Fibroblast of pulmonary artery (primary cell): ENCODE measurements at regions not wholly inside any gene's neighbourhood (a gene's known extent, or its start where the extent isn't known, plus 50 kb on each side); places are given as distances from the start of the nearest gene placed in this dataset.
"Not testable (repeated sequence)": the region's sequence is repeated elsewhere in the genome, so short reads cannot be mapped to it uniquely, and the experiment has no call there.

Experiments used
- DNase-seq: peaks from one replicate; pipeline ENCODE4 v3.0.0-alpha.2; 2010; ENCODE audit warnings: low read depth
- H3K4me3 ChIP-seq: replicated peaks from 2 replicates; pipeline ENCODE4 v1.5.1; 2011; ENCODE audit warnings: low read depth, mild to moderate bottlenecking, control low read depth, low read length, moderate library complexity
- TF ChIP-seq, protein P1 (sequence below): IDR thresholded peaks from 2 replicates; pipeline ENCODE4 v1.5.1; 2011; ENCODE audit warnings: mild to moderate bottlenecking, control low read depth, low read length, inconsistent platforms; ENCODE audit errors: missing control alignments

DNA sequence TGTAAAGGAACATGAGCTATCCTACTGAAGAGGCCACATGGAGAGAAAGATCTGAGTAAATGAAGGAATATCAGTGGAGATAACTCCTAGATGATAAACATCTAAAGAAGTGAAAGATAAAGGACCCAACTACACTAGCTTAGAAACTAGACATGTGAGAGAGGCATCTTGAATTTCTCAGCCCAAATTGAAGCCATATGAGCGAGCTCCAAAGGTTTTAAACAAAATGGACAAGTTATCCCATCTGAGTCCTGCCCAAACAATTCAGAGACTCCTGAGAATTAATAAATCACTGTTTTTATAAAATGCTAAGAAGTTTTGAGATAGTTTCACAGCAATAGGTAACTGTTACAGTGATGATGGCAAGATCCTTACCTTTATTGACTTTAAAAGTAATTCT is 438.9 kb downstream of the NAV3 start:
- TF ChIP-seq, protein P1, sequence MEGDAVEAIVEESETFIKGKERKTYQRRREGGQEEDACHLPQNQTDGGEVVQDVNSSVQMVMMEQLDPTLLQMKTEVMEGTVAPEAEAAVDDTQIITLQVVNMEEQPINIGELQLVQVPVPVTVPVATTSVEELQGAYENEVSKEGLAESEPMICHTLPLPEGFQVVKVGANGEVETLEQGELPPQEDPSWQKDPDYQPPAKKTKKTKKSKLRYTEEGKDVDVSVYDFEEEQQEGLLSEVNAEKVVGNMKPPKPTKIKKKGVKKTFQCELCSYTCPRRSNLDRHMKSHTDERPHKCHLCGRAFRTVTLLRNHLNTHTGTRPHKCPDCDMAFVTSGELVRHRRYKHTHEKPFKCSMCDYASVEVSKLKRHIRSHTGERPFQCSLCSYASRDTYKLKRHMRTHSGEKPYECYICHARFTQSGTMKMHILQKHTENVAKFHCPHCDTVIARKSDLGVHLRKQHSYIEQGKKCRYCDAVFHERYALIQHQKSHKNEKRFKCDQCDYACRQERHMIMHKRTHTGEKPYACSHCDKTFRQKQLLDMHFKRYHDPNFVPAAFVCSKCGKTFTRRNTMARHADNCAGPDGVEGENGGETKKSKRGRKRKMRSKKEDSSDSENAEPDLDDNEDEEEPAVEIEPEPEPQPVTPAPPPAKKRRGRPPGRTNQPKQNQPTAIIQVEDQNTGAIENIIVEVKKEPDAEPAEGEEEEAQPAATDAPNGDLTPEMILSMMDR = no peak
- H3K4me3 ChIP-seq = no peak overlapping the region
- no peak for DNase-seq

GRCh38 chr12:78271546-78271945 is 440.9 kb downstream of the NAV3 start:
- DNase-seq = peak; percentile 6
- TF ChIP-seq, protein P1 = no peak

DNA sequence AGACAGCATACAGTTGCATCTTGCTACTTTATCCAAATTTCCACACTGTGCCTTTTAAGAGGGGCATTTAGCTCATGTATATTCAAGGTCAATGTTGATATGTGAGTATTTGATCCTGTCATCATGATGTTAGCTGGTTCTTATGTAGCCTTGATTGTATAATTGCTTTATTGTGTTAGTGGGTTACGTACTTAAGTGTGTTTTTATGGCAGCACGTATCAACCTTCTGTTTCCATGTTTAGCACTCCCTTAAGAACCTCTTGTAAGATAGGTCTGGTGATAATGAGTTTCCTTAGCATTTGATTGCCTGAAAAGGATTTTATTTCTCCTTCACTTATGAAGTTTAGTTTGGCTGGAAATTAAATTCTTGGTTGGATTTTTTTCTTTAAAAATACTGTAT is 445.2 kb downstream of the NAV3 start:
- DNase-seq = no peak
- no peak overlapping the region for H3K4me3 ChIP-seq
- TF ChIP-seq, protein P1 = no peak

More at GRCh38 chr12:78271546-78271945, 440.9 kb downstream of the NAV3 start:
- H3K4me3 ChIP-seq = no peak overlapping the region

DNA sequence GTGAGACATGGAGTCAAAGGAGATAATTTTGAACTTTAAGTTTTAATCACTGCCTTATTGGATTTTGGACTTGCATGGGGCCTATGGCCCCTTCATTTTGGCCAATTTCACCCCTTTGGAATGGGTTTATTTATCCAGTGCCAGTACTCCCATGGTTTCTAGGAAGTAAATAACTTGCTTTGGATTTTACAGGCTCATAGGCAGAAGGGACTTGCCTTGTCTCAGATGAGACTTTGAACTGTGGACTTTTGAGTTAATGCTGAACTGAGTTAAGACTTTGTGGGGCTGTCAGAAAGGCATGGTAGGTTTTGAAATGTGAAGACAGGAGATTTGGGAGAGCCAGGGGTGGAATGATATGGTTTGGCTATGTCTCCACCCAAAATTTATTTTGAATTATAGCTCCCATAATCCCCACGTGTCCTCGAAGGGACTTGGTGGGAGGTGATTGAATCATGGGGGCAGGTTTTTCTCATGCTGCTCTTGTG is 448.1 kb downstream of the NAV3 start:
- no peak for DNase-seq
- H3K4me3 ChIP-seq = no peak overlapping the region
- TF ChIP-seq, protein P1 = no peak

DNA sequence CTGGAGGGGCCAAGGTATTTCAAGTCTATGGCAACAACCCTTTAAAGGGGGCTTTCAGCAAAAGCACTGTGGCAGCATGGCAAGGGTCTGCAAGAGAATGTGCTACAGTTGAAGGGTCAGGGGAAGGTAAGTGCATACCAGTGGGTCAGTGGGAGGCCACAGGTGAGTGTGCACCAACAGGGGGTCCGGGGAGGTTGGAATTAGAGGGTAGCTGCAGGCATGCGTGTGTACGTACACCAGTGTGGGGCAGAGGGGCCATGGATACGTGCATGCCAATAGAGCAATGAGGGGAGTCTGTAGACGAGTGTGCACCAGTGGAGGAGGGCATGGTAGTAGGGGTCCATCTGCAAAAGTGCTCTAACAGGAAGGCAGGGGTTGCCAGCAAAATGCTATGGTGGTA is 448.9 kb downstream of the NAV3 start:
- TF ChIP-seq, protein P1 = no peak
- DNase-seq = no peak
- H3K4me3 ChIP-seq = no peak overlapping the region

- not testable (repeated sequence) for DNase-seq, H3K4me3 ChIP-seq
Observed at GRCh38 chr12:78281102-78281501, 450.4 kb downstream of the NAV3 start.

- TF ChIP-seq, protein P1 = no peak
- no peak for DNase-seq
- H3K4me3 ChIP-seq = no peak overlapping the region
Observed at GRCh38 chr12:78284417-78284816, 453.7 kb downstream of the NAV3 start.
